HG03565 (cell line): ENCODE measurements at regions not wholly inside any gene's neighbourhood (a gene's known extent, or its start where the extent isn't known, plus 50 kb on each side); places are given as distances from the start of the nearest gene placed in this dataset.

Source experiments
- ATAC-seq: cut with Tn5 transposase; IDR thresholded peaks from one replicate; pipeline ENCODE4 v1.9.1; 2021; ENCODE audit warnings: mild to moderate bottlenecking, moderate library complexity; ENCODE audit not compliant: unreplicated experiment

DNA sequence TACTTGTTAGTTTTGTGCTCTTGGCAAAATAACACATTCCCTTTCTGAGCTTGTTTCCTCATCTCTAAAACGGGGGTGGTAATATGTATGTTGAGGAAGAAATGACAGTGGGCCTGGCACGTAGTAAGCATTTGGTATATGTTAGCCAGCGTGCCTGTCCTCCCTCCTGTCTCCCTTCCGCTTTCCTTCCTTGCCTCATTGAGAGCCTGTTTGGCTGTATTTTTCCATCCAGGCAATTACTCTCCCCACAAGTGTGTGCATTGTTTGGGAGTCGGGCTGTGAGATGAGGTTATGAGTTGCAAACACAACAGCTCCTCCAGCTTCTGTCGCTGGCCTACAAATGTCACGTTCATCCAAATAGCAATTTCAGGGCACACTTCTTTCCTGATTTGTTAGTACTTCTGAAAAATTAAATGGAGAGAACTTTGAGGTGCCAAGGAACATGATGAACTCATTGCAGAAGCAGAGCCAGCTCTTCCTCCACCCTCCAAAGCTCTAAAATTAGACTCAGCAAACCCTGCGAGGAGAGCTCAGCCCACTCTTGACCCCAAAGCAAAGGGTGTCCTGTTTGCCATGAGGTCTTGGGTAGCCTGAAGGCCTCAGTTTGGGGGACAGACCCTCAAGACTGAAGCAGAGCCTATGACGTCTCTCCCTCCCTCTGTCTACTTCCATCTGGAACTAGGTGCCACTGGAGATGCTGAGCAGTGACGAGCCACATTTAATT is 50.7 kb upstream of the TOX2 start:
- no peak for ATAC-seq

DNA sequence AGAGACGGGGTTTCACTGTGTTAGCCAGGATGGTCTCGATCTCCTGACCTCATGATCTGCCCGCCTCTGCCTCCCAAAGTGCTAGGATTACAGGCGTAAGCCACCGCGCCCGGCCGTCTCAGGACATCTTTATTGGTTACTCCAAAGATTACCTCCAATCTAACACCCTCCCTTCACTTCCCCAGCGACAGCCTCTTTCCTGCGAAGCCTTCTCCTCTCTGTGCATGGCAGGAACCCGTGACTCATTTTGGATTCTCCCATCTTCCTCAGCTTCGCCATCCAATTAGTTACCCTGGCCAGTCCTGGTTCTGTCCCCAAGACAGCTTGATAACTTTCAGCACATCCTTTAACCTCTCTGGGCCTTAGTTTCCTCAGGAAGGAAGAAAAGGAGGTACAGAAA is 51.3 kb upstream of the TOX2 start:
- no peak for ATAC-seq

GRCh38 chr20:43862438-43862837 is 52.2 kb upstream of the TOX2 start:
- no peak for ATAC-seq

GRCh38 chr20:43859994-43860393 is 54.7 kb upstream of the TOX2 start:
- ATAC-seq, result no peak

- no peak for ATAC-seq
Measured at GRCh38 chr20:43857932-43858331, 56.7 kb upstream of the TOX2 start.

GRCh38 chr20:43857127-43857526 is 57.5 kb upstream of the TOX2 start:
- ATAC-seq, result no peak

- no peak for ATAC-seq
Measured at GRCh38 chr20:43855803-43856202, 58.8 kb upstream of the TOX2 start.

- ATAC-seq, result no peak
Measured at GRCh38 chr20:43853918-43854317, 60.7 kb upstream of the TOX2 start.

DNA sequence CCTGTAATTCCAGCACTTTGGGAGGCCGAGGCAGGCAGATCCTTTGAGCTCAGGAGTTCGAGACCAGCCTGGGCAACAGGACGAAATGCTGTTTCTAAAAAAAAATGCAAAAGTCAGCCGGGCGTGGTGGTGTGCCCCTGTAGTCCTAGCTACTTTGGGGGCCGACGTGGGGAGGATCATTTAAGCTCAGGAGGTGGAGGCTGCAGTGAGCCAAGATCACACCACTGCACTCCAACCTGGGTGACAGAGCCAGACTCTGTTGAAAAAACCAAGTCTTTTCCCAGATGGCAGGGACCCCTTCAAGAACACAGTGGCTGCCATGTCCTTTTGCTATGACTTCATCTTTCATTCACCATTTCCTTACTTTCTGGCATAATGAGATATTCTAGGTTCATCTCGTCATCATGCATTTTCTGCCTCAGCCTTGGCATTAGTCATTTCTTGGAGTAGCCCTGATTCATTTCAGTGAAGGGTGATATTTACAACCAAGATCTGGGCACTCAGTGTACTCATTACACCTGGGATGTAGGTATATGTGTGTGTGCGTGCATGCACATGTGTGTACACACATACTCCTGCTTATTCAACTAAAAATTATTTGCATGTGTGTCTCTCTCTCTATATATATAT is 61.4 kb upstream of the TOX2 start:
- no peak for ATAC-seq

GRCh38 chr20:43849496-43850186 is 65.0 kb upstream of the TOX2 start:
- ATAC-seq, result no peak

- ATAC-seq, result no peak
Measured at GRCh38 chr20:43846516-43846905, 68.1 kb upstream of the TOX2 start.

- ATAC-seq, result no peak
Measured at GRCh38 chr20:43844778-43845614, 69.7 kb upstream of the TOX2 start.

GRCh38 chr20:43843965-43844660 is 70.5 kb upstream of the TOX2 start:
- ATAC-seq, result no peak

DNA sequence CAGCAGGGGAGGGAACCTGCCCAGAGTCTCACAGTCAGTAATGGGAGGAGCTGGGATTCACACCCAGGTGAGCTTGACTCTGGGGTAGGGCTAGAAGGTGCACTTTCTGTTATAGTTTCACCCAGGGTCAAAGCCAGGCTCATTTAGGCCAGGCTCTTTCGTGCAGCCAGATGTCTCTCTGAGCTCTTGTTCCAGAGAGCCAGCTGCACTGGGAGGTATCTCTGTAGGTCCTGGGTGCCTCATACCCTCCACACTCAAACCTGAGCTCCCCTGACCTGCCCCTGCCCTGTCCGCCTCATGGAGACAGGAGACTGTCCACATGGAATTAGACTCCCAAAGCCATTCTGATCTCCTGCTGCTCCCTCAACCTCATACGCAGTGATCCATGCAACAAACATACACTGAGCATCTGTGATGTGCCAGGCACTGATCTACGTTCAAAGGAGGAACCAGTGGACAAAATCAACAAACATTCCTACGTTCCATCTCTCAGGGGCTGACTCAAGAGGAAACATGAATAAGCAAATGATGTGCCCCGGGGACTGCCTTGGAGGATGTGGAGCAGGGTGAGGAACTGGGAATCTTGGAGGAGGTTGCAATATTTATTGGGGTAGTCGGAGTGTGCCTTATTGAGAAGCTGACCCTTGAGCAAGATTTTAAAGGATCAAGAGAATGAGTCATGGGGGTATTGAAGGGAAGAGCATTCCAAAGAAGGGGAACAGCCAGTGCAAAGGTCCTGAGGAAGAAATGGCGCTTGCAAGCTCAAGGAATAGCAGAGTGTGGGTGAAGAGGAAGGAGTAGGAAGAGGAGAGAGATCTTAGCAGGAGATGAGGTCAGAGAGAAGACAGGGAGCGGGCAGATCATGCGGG is 71.3 kb upstream of the TOX2 start:
- ATAC-seq, result no peak

- ATAC-seq, result no peak
Measured at GRCh38 chr20:43842126-43843020, 72.3 kb upstream of the TOX2 start.

GRCh38 chr20:43840382-43841070 is 74.1 kb upstream of the TOX2 start:
- no peak for ATAC-seq

DNA sequence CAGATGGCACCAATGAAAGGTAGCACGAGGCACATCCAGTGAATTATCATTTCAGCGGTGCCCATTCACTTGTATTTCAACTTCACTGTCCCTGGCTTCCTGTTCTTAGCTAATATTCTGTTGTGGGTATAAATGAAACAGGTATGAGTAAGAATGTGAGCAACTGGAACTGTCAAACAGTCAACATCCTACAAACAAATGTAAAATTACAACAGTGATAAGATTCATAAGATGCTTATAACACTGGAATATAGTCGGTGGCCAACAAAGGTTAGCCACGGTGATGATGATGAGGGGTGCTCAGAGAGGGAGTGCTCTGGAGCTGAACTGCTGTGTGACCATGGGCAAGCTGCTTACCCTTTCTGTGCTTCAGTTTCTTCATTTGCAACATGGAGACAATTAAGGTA is 74.9 kb upstream of the TOX2 start:
- ATAC-seq, result no peak

DNA sequence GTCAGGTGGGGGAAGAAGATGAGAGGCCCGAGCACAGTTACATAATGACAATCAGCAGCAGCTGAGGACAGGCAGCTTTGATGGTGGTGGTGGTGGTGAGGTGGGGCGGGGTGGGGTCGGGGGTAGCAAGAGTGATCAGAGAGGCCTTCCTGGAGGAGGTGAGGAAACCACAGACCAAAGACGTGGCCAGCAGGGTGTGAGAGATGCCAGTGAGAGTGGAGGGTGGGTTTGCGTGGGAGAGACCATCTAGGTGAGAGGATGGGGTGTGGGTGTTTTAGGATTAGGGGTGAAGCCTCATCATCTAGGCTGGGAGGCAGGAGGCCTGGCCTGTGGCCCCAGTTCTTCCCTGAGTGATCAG is 76.0 kb upstream of the TOX2 start:
- ATAC-seq, result no peak
